Endothelial cell of umbilical vein (primary cell): ENCODE measurements at regions not wholly inside any gene's neighbourhood (a gene's known extent, or its start where the extent isn't known, plus 50 kb on each side); places are given as distances from the start of the nearest gene placed in this dataset.

ENCODE experiments used
- BruUV-seq: library from RNA; stranded (reverse); fragments of 400-500 nt; replicated peaks from 2 replicates; lab custom pipeline; 2021; lab: Mats Ljungman, UMichigan
- CTCF ChIA-PET: fragments of 300-600, 350-600 bp; sonication (Branson Sonifier 250); formaldehyde crosslinking; loops from one replicate; lab custom pipeline; 2021; ENCODE audit warnings: antibody characterized with exemption, inconsistent platforms; lab: Charles Lee
- POLR2A ChIA-PET: fragments of 300-600, 350-600 bp; sonication (Branson Sonifier 250); formaldehyde crosslinking; loops from one replicate; lab custom pipeline; 2021; ENCODE audit warnings: antibody characterized with exemption, inconsistent platforms; lab: Charles Lee
- DNase-seq: peaks from one replicate; pipeline ENCODE4 v3.0.0-alpha.2; 2011; ENCODE audit warnings: low read depth, low spot score
- FAIRE-seq: peaks from 2 replicates; lab custom pipeline; 2011; peaks lifted over from hg19 to GRCh38; lab: Jason Lieb, UNC
- H2AFZ ChIP-seq: 2 replicates; pipeline ENCODE4 v1.6.0; 2012; ENCODE audit warnings: low read depth, low read length, control low read depth, inconsistent platforms
- H3K27ac ChIP-seq: 2 replicates; pipeline ENCODE4 v1.5.1; 2011; ENCODE audit warnings: low read depth, mild to moderate bottlenecking, control low read depth, low read length, moderate library complexity; ENCODE audit not compliant: insufficient read depth
- H3K27me3 ChIP-seq, 2 experiments: 2 replicates each; pipeline versions ENCODE4 v1.6.0 to v1.6.1; 2011; ENCODE audit warnings: low read length in 2 of 2, mixed read lengths in 1 of 2; ENCODE audit not compliant: control insufficient read depth in 2 of 2, insufficient read depth in 2 of 2
- H3K36me3 ChIP-seq, 2 experiments: 2 replicates in 1 of 2; 3 replicates in 1 of 2; pipeline ENCODE4 v1.5.1; 2011; ENCODE audit warnings: low read length in 2 of 2, mild to moderate bottlenecking in 1 of 2, moderate library complexity in 1 of 2; ENCODE audit not compliant: control insufficient read depth in 2 of 2, insufficient read depth in 2 of 2; ENCODE audit errors: extremely low read depth in 1 of 2
- H3K4me1 ChIP-seq: 3 replicates; pipeline ENCODE4 v1.5.1; 2011; ENCODE audit warnings: mild to moderate bottlenecking, low read length; ENCODE audit not compliant: control insufficient read depth, insufficient read depth; ENCODE audit errors: extremely low read depth
- H3K4me2 ChIP-seq: 2 replicates; pipeline ENCODE4 v1.6.1; 2011; ENCODE audit warnings: low read length, control low read depth, mixed read lengths; ENCODE audit not compliant: insufficient read depth
- H3K4me3 ChIP-seq, 3 experiments: fragments of 200-600 bp in 1 of 3; sonication (generic), shearing (Covaris generic) in 1 of 3; replicated peaks in 1 of 3; 2 replicates each; pipeline ENCODE4 v1.5.1; 2011 to 2016; ENCODE audit warnings: control low read depth in 3 of 3, low read length in 3 of 3, mild to moderate bottlenecking in 2 of 3, inconsistent platforms in 1 of 3, low read depth in 1 of 3, moderate library complexity in 1 of 3; ENCODE audit not compliant: insufficient read depth in 1 of 3
- H3K79me2 ChIP-seq: 2 replicates; pipeline ENCODE4 v1.6.0; 2012; ENCODE audit warnings: low read length, inconsistent platforms; ENCODE audit not compliant: control insufficient read depth, insufficient read depth
- H3K9ac ChIP-seq: replicated peaks from 2 replicates; pipeline ENCODE3; 2011; ENCODE audit warnings: low read length, control low read depth; ENCODE audit not compliant: insufficient read depth; ENCODE audit errors: extremely low read depth
- H3K9me1 ChIP-seq: replicated peaks from 3 replicates; pipeline ENCODE4 v1.6.0; 2011; ENCODE audit warnings: mild to moderate bottlenecking, low read length; ENCODE audit not compliant: control insufficient read depth, insufficient read depth; ENCODE audit errors: extremely low read depth
- H3K9me3 ChIP-seq: replicated peaks from 2 replicates; pipeline ENCODE4 v1.5.1; 2012; ENCODE audit warnings: low read length, inconsistent platforms; ENCODE audit not compliant: control insufficient read depth, insufficient read depth
- H4K20me1 ChIP-seq: replicated peaks from 2 replicates; pipeline ENCODE3; 2011; ENCODE audit warnings: mild to moderate bottlenecking, low read length; ENCODE audit not compliant: control insufficient read depth, insufficient read depth; ENCODE audit errors: extremely low read depth
- CTCF ChIP-seq, 2 donors: IDR thresholded peaks; 1 replicate in 1 of 2; 2 replicates in 1 of 2; pipeline ENCODE4 v1.5.1; 2011; ENCODE audit warnings: low read length in 2 of 2, mild to moderate bottlenecking in 2 of 2, moderate library complexity in 2 of 2, control low read depth in 1 of 2, inconsistent platforms in 1 of 2, low read depth in 1 of 2; ENCODE audit not compliant: insufficient read depth in 1 of 2; ENCODE audit errors: extremely low read depth in 1 of 2
- EZH2 ChIP-seq: IDR thresholded peaks from 2 replicates; pipeline ENCODE4 v1.6.1; 2012; ENCODE audit warnings: borderline replicate concordance, low read depth, mild to moderate bottlenecking, moderate library complexity, low read length, inconsistent platforms; ENCODE audit not compliant: severe bottlenecking
- FOS ChIP-seq: IDR thresholded peaks from 2 replicates; pipeline ENCODE4 v1.6.1; 2011; ENCODE audit warnings: mild to moderate bottlenecking, low read length, moderate library complexity, borderline replicate concordance; ENCODE audit not compliant: insufficient read depth
- GATA2 ChIP-seq: IDR thresholded peaks from 2 replicates; pipeline ENCODE4 v1.7.0; 2011; ENCODE audit warnings: low read depth, mild to moderate bottlenecking, moderate library complexity, mixed read lengths, low read length; ENCODE audit not compliant: insufficient read length, insufficient read depth
- JUN ChIP-seq: IDR thresholded peaks from 2 replicates; pipeline ENCODE4 v1.6.1; 2011; ENCODE audit warnings: borderline replicate concordance, low read depth; ENCODE audit not compliant: insufficient read length, insufficient read depth
- MAX ChIP-seq: IDR thresholded peaks from 2 replicates; pipeline ENCODE4 v1.6.1; 2011; ENCODE audit not compliant: insufficient read depth, insufficient read length
- MYC ChIP-seq: IDR thresholded peaks from one replicate; pipeline ENCODE4 v1.6.1; 2011; ENCODE audit warnings: mild to moderate bottlenecking, low read depth, low read length
- POLR2A ChIP-seq: IDR thresholded peaks from 2 replicates; pipeline ENCODE4 v1.6.1; 2012; ENCODE audit warnings: low read depth, mild to moderate bottlenecking, control low read depth, low read length
- POLR2AphosphoS5 ChIP-seq: IDR thresholded peaks from 2 replicates; pipeline ENCODE4 v1.6.1; 2012; ENCODE audit warnings: low read depth, mild to moderate bottlenecking, control low read depth, low read length, moderate library complexity; ENCODE audit not compliant: insufficient read depth
- dilution Hi-C: fragments of 300-500 bp; cut with MboI; formaldehyde crosslinking; loops from one replicate; pipeline ENCODE4 v1.15.0; 2019; ENCODE audit warnings: low sequenced_read_pairs; ENCODE audit not compliant: extremely low pct_ligation_motif_present
- intact Hi-C: fragments of 100-400 bp; cut with micrococcal nuclease; formaldehyde crosslinking; loops from one replicate; pipeline ENCODE4 v1.10.0; 2022

- intact Hi-C loops, result no loop called here
- H4K20me1 ChIP-seq, result no peaks in the 10 kb centered on the region
- H2AFZ ChIP-seq, result no peak overlapping the region
- no peak overlapping the region for H3K4me3 ChIP-seq
- no peak overlapping the region for H3K27ac ChIP-seq
- ChIA-PET CTCF (no interaction called here), POLR2A (no interaction called here)
- BruUV-seq, result no TSS peak
- no peaks in the 10 kb centered on the region for H3K79me2 ChIP-seq
- H3K27me3 ChIP-seq, result no peaks in the 10 kb centered on the region
- dilution Hi-C loops, result no loop called here
- no peaks in the 10 kb centered on the region for H3K36me3 ChIP-seq
- no peak overlapping the region for H3K9ac ChIP-seq
- no peaks in the 10 kb centered on the region for H3K9me1 ChIP-seq
- DNase-seq (no peak), FAIRE-seq (no peak)
- H3K4me1 ChIP-seq, result no peaks in the 10 kb centered on the region
- H3K4me2 ChIP-seq, result no peak overlapping the region
- H3K9me3 ChIP-seq, result no peaks in the 10 kb centered on the region
- no peak for TF ChIP-seq POLR2A
- TF ChIP-seq JUN, result no peak
- no peak for TF ChIP-seq POLR2AphosphoS5
- TF ChIP-seq EZH2, result no peak
- TF ChIP-seq GATA2, result no peak
- no peak for TF ChIP-seq CTCF (IDR thresholded peaks at IDR 0.05; ENCODE audit: extremely low read depth in 1 of 2, insufficient read depth in 1 of 2, low read depth in 1 of 2, low read length in 2 of 2)
- TF ChIP-seq MAX, result no peak
- no peak for TF ChIP-seq FOS
- no peak for TF ChIP-seq MYC
These were observed 523.5 kb downstream of the CFAP47 start for GRCh38 chrX:36443007-36443406.
